GM23338 (cell line): ENCODE measurements at regions not wholly inside any gene's neighbourhood (a gene's known extent, or its start where the extent isn't known, plus 50 kb on each side); places are given as distances from the start of the nearest gene placed in this dataset.

Source experiments
- CREB1 ChIP-seq: fragments of 250-450 bp; sonication (Bioruptor Pico); IDR thresholded peaks from 2 replicates; pipeline ENCODE4 v1.5.0; 2020; ENCODE audit warnings: low read depth, mild to moderate bottlenecking, moderate library complexity
- CTCF ChIP-seq, 2 experiments: fragments of 200-600 bp in 1 of 2; sonication (generic) in 1 of 2; conservative IDR thresholded peaks; 2 replicates each; pipeline versions ENCODE4 v1.5.1 to v1.6.1; 2016 to 2017; ENCODE audit warnings: antibody characterized with exemption in 2 of 2, low read depth in 2 of 2, mild to moderate bottlenecking in 2 of 2, moderate library complexity in 1 of 2
- EZH2 ChIP-seq: fragments of 200-600 bp; sonication (generic); IDR thresholded peaks from one replicate; pipeline ENCODE4 v1.8.0; 2017; ENCODE audit warnings: antibody characterized with exemption, mild to moderate bottlenecking, low read depth; ENCODE audit not compliant: unreplicated experiment
- EZH2phosphoT487 ChIP-seq: fragments of 200-600 bp; sonication (generic); IDR thresholded peaks from one replicate; pipeline ENCODE4 v1.8.1; 2018; ENCODE audit warnings: antibody characterized with exemption; ENCODE audit not compliant: unreplicated experiment
- JUNB ChIP-seq: IDR thresholded peaks from one replicate; pipeline ENCODE4 v1.6.1; 2016; ENCODE audit warnings: antibody characterized with exemption; ENCODE audit not compliant: unreplicated experiment
- POLR2AphosphoS5 ChIP-seq: IDR thresholded peaks from 2 replicates; pipeline ENCODE4 v1.6.1; 2016; ENCODE audit warnings: antibody characterized with exemption, low read depth
- REST ChIP-seq: IDR thresholded peaks from one replicate; pipeline ENCODE4 v1.6.1; 2018; ENCODE audit warnings: antibody characterized with exemption; ENCODE audit not compliant: unreplicated experiment
- STAT1 ChIP-seq: IDR thresholded peaks from one replicate; pipeline ENCODE4 v1.6.1; 2016; ENCODE audit warnings: antibody characterized with exemption; ENCODE audit not compliant: unreplicated experiment
- ZNF114 ChIP-seq: fragments of 250-450 bp; sonication (Bioruptor Pico); IDR thresholded peaks from 2 replicates; pipeline ENCODE4 v1.5.0; 2020; ENCODE audit warnings: mild to moderate bottlenecking, moderate library complexity
- ZNF331 ChIP-seq: fragments of 250-450 bp; sonication (Bioruptor Pico); IDR thresholded peaks from 2 replicates; pipeline ENCODE4 v1.5.0; 2020; ENCODE audit warnings: low read depth, mild to moderate bottlenecking, moderate library complexity

DNA sequence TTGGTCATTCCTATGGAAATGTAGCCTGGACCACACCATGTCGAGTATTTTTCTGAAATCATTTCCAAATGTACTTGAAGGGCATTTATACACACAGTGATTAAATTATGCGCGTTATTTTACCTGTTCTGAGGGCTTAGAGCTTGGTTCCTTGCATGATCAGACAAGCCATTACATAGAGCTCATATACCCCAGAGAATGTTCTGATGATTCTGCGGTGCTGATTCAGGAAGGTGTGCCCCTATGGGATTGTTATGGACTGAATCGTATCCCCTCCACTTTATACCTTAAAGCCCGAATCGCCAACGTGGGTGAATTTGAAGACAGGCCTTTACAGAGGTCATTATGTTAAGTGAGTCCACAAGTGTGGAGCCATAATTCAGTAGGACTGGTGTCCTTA lies 848.9 kb downstream of the TRIML1 start:
- TF ChIP-seq CTCF (conservative IDR thresholded peaks at IDR 0.05; ENCODE audit: low read depth in 2 of 2) (no peak), REST (no peak), STAT1 (no peak), EZH2 (no peak), EZH2phosphoT487 (no peak), POLR2AphosphoS5 (no peak), JUNB (no peak), CREB1 (CRISPR knock-in tag) (no peak), ZNF331 (CRISPR knock-in tag) (no peak), ZNF114 (CRISPR knock-in tag) (no peak)
